T-cell (primary cell): ENCODE measurements at regions not wholly inside any gene's neighbourhood (a gene's known extent, or its start where the extent isn't known, plus 50 kb on each side); places are given as distances from the start of the nearest gene placed in this dataset.
"Not testable (repeated sequence)": the region's sequence is repeated elsewhere in the genome, so short reads cannot be mapped to it uniquely, and the experiment has no call there.

Experiments
- ATAC-seq, 4 experiments: fragments of 200-7000 bp in 3 of 4; fragments of 150-1000 bp in 1 of 4; cut with Tn5 transposase; replicated peaks in 1 of 4; 1 replicate in 3 of 4; 2 replicates in 1 of 4; pipeline ENCODE4 v1.10.0; 2021; ENCODE audit warnings: moderate library complexity in 3 of 4, mild to moderate bottlenecking in 2 of 4, moderate number of reproducible peaks in 1 of 4
- CTCF ChIA-PET, 2 donors: fragments of 300-600 bp; sonication (Branson Sonifier 250); formaldehyde crosslinking; loops; one replicate each; lab custom pipeline; 2022; ENCODE audit warnings: antibody characterized with exemption in 2 of 2; lab: Charles Lee
- POLR2A ChIA-PET, 2 donors: fragments of 300-600 bp; sonication (Branson Sonifier 250); formaldehyde crosslinking; loops; one replicate each; lab custom pipeline; 2022; ENCODE audit warnings: antibody characterized with exemption in 2 of 2; lab: Charles Lee
- DNase-seq, 35 experiments: peaks; one replicate each; pipeline versions ENCODE4 v3.0.0 to v3.0.0-alpha.2; 2013 to 2023
- H3K27ac ChIP-seq: one replicate; pipeline ENCODE4 v1.5.1; 2013; ENCODE audit warnings: low read length
- H3K27me3 ChIP-seq, 2 experiments: replicated peaks in 1 of 2; 1 replicate in 1 of 2; 2 replicates in 1 of 2; pipeline versions ENCODE4 v1.6.1 to v1.7.0; 2013; ENCODE audit warnings: low read length in 1 of 2, mixed read lengths in 1 of 2; ENCODE audit not compliant: control insufficient read depth in 2 of 2, insufficient read depth in 2 of 2; ENCODE audit errors: extremely low read depth in 1 of 2
- H3K36me3 ChIP-seq, 2 donors: 1 replicate in 1 of 2; 2 replicates in 1 of 2; pipeline versions ENCODE4 v1.6.1 to v1.7.0; 2013; ENCODE audit warnings: low read length in 1 of 2; ENCODE audit not compliant: control insufficient read depth in 2 of 2, insufficient read depth in 1 of 2; ENCODE audit errors: extremely low read depth in 1 of 2
- H3K4me1 ChIP-seq, 2 experiments: 1 replicate in 1 of 2; 2 replicates in 1 of 2; pipeline versions ENCODE4 v1.6.1 to v1.7.0; 2013; ENCODE audit warnings: low read length in 2 of 2, mixed read lengths in 1 of 2; ENCODE audit not compliant: insufficient read depth in 2 of 2, control insufficient read depth in 1 of 2; ENCODE audit errors: extremely low read depth in 1 of 2
- H3K4me3 ChIP-seq, 2 donors: 1 replicate in 1 of 2; 2 replicates in 1 of 2; pipeline versions ENCODE4 v1.5.1 to v1.7.0; 2013; ENCODE audit warnings: mild to moderate bottlenecking in 2 of 2, low read length in 1 of 2, moderate library complexity in 1 of 2; ENCODE audit not compliant: control insufficient read depth in 1 of 2; ENCODE audit errors: extremely low read depth in 1 of 2
- H3K9me3 ChIP-seq: 2 replicates; pipeline ENCODE4 v1.7.0; 2013
- H3K27ac Mint-ChIP-seq, 2 donors: one replicate each; pipeline ENCODE4 v1.8.0; 2020 to 2021; ENCODE audit warnings: mild to moderate bottlenecking in 2 of 2, mixed read lengths in 2 of 2
- H3K27me3 Mint-ChIP-seq, 2 donors: one replicate each; pipeline ENCODE4 v1.8.0; 2021 to 2022; ENCODE audit warnings: mixed read lengths in 2 of 2
- H3K36me3 Mint-ChIP-seq: one replicate; pipeline ENCODE4 v1.8.0; 2021; ENCODE audit warnings: mixed read lengths
- H3K4me1 Mint-ChIP-seq, 3 donors: one replicate each; pipeline ENCODE4 v1.8.0; 2020 to 2022; ENCODE audit warnings: mixed read lengths in 3 of 3, mild to moderate bottlenecking in 1 of 3
- H3K4me3 Mint-ChIP-seq, 3 donors: one replicate each; pipeline ENCODE4 v1.8.0; 2020 to 2022; ENCODE audit warnings: mild to moderate bottlenecking in 3 of 3, mixed read lengths in 3 of 3, moderate library complexity in 3 of 3
- H3K9me3 Mint-ChIP-seq, 3 donors: one replicate each; pipeline ENCODE4 v1.8.0; 2020 to 2022; ENCODE audit warnings: mixed read lengths in 3 of 3
- WGBS: methylation state at CpG from one replicate; pipeline ENCODE4 v1.1.5; 2013; ENCODE audit warnings: missing lambda C conversion rate; ENCODE audit not compliant: insufficient coverage; 5-methylcytosine and 5-hydroxymethylcytosine counted together

GRCh38 chr3:194957743-194958240 is 272.1 kb downstream of the FAM43A start:
- no peak overlapping the region for H3K4me3 Mint-ChIP-seq
- POLR2A ChIA-PET: no interaction called here

GRCh38 chr3:194959217-194959616 is 273.5 kb downstream of the FAM43A start:
- Histone ChIP-seq H3K4me1 (no peaks in the 10 kb centered on the region), H3K4me3 (no peak overlapping the region), H3K36me3 (no peaks in the 10 kb centered on the region), H3K27me3 (peaks cover 0 to 19% of the 10 kb centered on the region in 2 experiments), H3K9me3 (no peaks in the 10 kb centered on the region), H3K27ac (no peak overlapping the region)
- ChIA-PET POLR2A (no interaction called here), CTCF (no interaction called here)
- peaks cover 0 to 11% of the 10 kb centered on the region in 2 donors for H3K27me3 Mint-ChIP-seq
- H3K27ac Mint-ChIP-seq: no peak overlapping the region
- no peak for ATAC-seq
- no peaks in the 10 kb centered on the region for H3K36me3 Mint-ChIP-seq
- no peak overlapping the region for H3K4me3 Mint-ChIP-seq
- no peaks in the 10 kb centered on the region for H3K4me1 Mint-ChIP-seq
- H3K9me3 Mint-ChIP-seq: no peaks in the 10 kb centered on the region
- no peak for DNase-seq
- 81% methylated on average over 5 of the region's 7 CpGs for WGBS

More at GRCh38 chr3:194957743-194958240, 272.1 kb downstream of the FAM43A start:
- Mint-ChIP-seq H3K27me3 (peaks cover 0 to 11% of the 10 kb centered on the region in 2 donors), H3K36me3 (no peaks in the 10 kb centered on the region), H3K9me3 (no peaks in the 10 kb centered on the region), H3K4me1 (peaks cover 0 to 5% (median 0%) of the 10 kb centered on the region in 3 donors), H3K27ac (no peak overlapping the region)
- no peak for DNase-seq
- Histone ChIP-seq H3K9me3 (no peaks in the 10 kb centered on the region), H3K36me3 (no peaks in the 10 kb centered on the region), H3K4me3 (no peak overlapping the region), H3K27ac (no peak overlapping the region), H3K4me1 (no peaks in the 10 kb centered on the region), H3K27me3 (peaks cover 0 to 19% of the 10 kb centered on the region in 2 experiments)
- no peak for ATAC-seq
- 79% methylated on average over 3 of the region's 7 CpGs for WGBS
- CTCF ChIA-PET: no interaction called here

GRCh38 chr3:194959666-194960065 is 274.0 kb downstream of the FAM43A start:
- ATAC-seq, H3K4me1 Mint-ChIP-seq, DNase-seq, H3K36me3 ChIP-seq, H3K4me3 ChIP-seq, POLR2A ChIA-PET, H3K27ac Mint-ChIP-seq, H3K9me3 ChIP-seq, H3K9me3 Mint-ChIP-seq, H3K27ac ChIP-seq, CTCF ChIA-PET, H3K4me3 Mint-ChIP-seq, H3K4me1 ChIP-seq, H3K36me3 Mint-ChIP-seq: not testable (repeated sequence)
- H3K27me3 ChIP-seq: peaks cover 0 to 19% of the 10 kb centered on the region in 2 experiments
- WGBS: no CpG with 5 or more reads among the region's 10 CpGs
- H3K27me3 Mint-ChIP-seq: peaks cover 0 to 11% of the 10 kb centered on the region in 2 donors

- H3K36me3 Mint-ChIP-seq: no peaks in the 10 kb centered on the region
- H3K4me1 ChIP-seq: no peaks in the 10 kb centered on the region
- peaks cover 0 to 19% of the 10 kb centered on the region in 2 experiments for H3K27me3 ChIP-seq
- DNase-seq (no peak), ATAC-seq (no peak)
- no peaks in the 10 kb centered on the region for H3K4me1 Mint-ChIP-seq
- H3K9me3 ChIP-seq: no peaks in the 10 kb centered on the region
- H3K4me3 Mint-ChIP-seq: no peak overlapping the region
- no peak overlapping the region for H3K4me3 ChIP-seq
- CTCF ChIA-PET: no interaction called here
- H3K9me3 Mint-ChIP-seq: no peaks in the 10 kb centered on the region
- no peaks in the 10 kb centered on the region for H3K36me3 ChIP-seq
- peaks cover 0 to 11% of the 10 kb centered on the region in 2 donors for H3K27me3 Mint-ChIP-seq
- POLR2A ChIA-PET: no interaction called here
- H3K27ac Mint-ChIP-seq: no peak overlapping the region
- 84% methylated on average over 8 of the region's 14 CpGs for WGBS
- H3K27ac ChIP-seq: no peak overlapping the region
Measured at GRCh38 chr3:194960446-194961032, 274.9 kb downstream of the FAM43A start.

- H3K9me3 Mint-ChIP-seq: no peaks in the 10 kb centered on the region
- ChIA-PET POLR2A (no interaction called here), CTCF (no interaction called here)
- H3K4me3 Mint-ChIP-seq: no peak overlapping the region
- Histone ChIP-seq H3K4me1 (no peaks in the 10 kb centered on the region), H3K4me3 (no peak overlapping the region), H3K27me3 (peaks cover 0 to 19% of the 10 kb centered on the region in 2 experiments), H3K27ac (no peak overlapping the region), H3K36me3 (no peaks in the 10 kb centered on the region), H3K9me3 (no peaks in the 10 kb centered on the region)
- no peak for ATAC-seq
- H3K27ac Mint-ChIP-seq: no peak overlapping the region
- H3K4me1 Mint-ChIP-seq: no peaks in the 10 kb centered on the region
- 93% methylated on average over 7 of the region's 11 CpGs for WGBS
- H3K36me3 Mint-ChIP-seq: no peaks in the 10 kb centered on the region
- no peak for DNase-seq
- H3K27me3 Mint-ChIP-seq: peaks cover 0 to 8% of the 10 kb centered on the region in 2 donors
Measured at GRCh38 chr3:194961149-194961548, 275.5 kb downstream of the FAM43A start.

- Histone ChIP-seq H3K4me3 (no peak overlapping the region), H3K36me3 (no peaks in the 10 kb centered on the region), H3K27me3 (peaks cover 0 to 19% of the 10 kb centered on the region in 2 experiments), H3K9me3 (no peaks in the 10 kb centered on the region), H3K4me1 (no peaks in the 10 kb centered on the region), H3K27ac (no peak overlapping the region)
- ATAC-seq (no peak), DNase-seq (no peak)
- Mint-ChIP-seq H3K4me3 (no peak overlapping the region), H3K27me3 (peaks cover 0 to 6% of the 10 kb centered on the region in 2 donors), H3K27ac (no peak overlapping the region), H3K4me1 (no peaks in the 10 kb centered on the region), H3K9me3 (no peaks in the 10 kb centered on the region), H3K36me3 (no peaks in the 10 kb centered on the region)
- WGBS: 92% methylated on average over 6 of the region's 6 CpGs
- ChIA-PET POLR2A (no interaction called here), CTCF (no interaction called here)
Measured at GRCh38 chr3:194961571-194961970, 275.9 kb downstream of the FAM43A start.
